Ishikawa (cell line): ENCODE measurements at regions not wholly inside any gene's neighbourhood (a gene's known extent, or its start where the extent isn't known, plus 50 kb on each side); places are given as distances from the start of the nearest gene placed in this dataset.

ENCODE experiments used
- CEBPB ChIP-seq: IDR thresholded peaks from 2 replicates; pipeline ENCODE4 v1.6.1; 2012
- CREB1 ChIP-seq: IDR thresholded peaks from 2 replicates; pipeline ENCODE4 v1.6.1; 2012; ENCODE audit warnings: low read depth
- EGR1 ChIP-seq: IDR thresholded peaks from 2 replicates; pipeline ENCODE4 v1.6.1; 2012
- EP300 ChIP-seq: IDR thresholded peaks from 2 replicates; pipeline ENCODE4 v1.6.1; 2012; ENCODE audit warnings: borderline replicate concordance
- FOXM1 ChIP-seq: IDR thresholded peaks from 2 replicates; pipeline ENCODE4 v1.6.1; 2012; ENCODE audit warnings: low read depth, borderline replicate concordance
- MAX ChIP-seq: IDR thresholded peaks from 2 replicates; pipeline ENCODE4 v1.6.1; 2012
- NFIC ChIP-seq: IDR thresholded peaks from 2 replicates; pipeline ENCODE4 v1.6.1; 2012
- RAD21 ChIP-seq: IDR thresholded peaks from 2 replicates; pipeline ENCODE4 v1.6.1; 2012; ENCODE audit warnings: low read depth
- REST ChIP-seq: IDR thresholded peaks from 2 replicates; pipeline ENCODE4 v1.6.1; 2012; ENCODE audit warnings: low read depth, mild to moderate bottlenecking
- TAF1 ChIP-seq: IDR thresholded peaks from 2 replicates; pipeline ENCODE4 v1.6.1; 2012; ENCODE audit warnings: low read depth, mild to moderate bottlenecking
- TCF12 ChIP-seq: IDR thresholded peaks from 2 replicates; pipeline ENCODE4 v1.6.1; 2012; ENCODE audit warnings: low read depth
- TEAD4 ChIP-seq: IDR thresholded peaks from 2 replicates; pipeline ENCODE4 v1.6.1; 2012
- USF1 ChIP-seq: IDR thresholded peaks from 2 replicates; pipeline ENCODE4 v1.6.1; 2012
- YY1 ChIP-seq: IDR thresholded peaks from 2 replicates; pipeline ENCODE4 v1.6.1; 2012; ENCODE audit warnings: low read depth
- ZBTB7A ChIP-seq: IDR thresholded peaks from 2 replicates; pipeline ENCODE4 v1.6.1; 2012; ENCODE audit warnings: low read depth

- TF ChIP-seq CEBPB = no peak
- no peak for TF ChIP-seq RAD21
- no peak for TF ChIP-seq YY1
- no peak for TF ChIP-seq NFIC
- TF ChIP-seq USF1 = no peak
- no peak for TF ChIP-seq ZBTB7A
- no peak for TF ChIP-seq TEAD4
- TF ChIP-seq EGR1 = no peak
- TF ChIP-seq REST = no peak
- no peak for TF ChIP-seq TCF12
- no peak for TF ChIP-seq CREB1
- TF ChIP-seq EP300 = no peak
- no peak for TF ChIP-seq FOXM1
- TF ChIP-seq TAF1 = no peak
- no peak for TF ChIP-seq MAX
Measured at GRCh38 chr5:148765061-148765460, 61.4 kb upstream of the ADRB2 start.

- TF ChIP-seq EGR1 (no peak), NFIC (no peak), CREB1 (no peak)
Measured at GRCh38 chr5:148768806-148769415, 57.5 kb upstream of the ADRB2 start.

GRCh38 chr5:148769941-148770340 is 56.5 kb upstream of the ADRB2 start:
- TF ChIP-seq NFIC (no peak), TAF1 (no peak), USF1 (no peak), RAD21 (no peak), TCF12 (no peak), EGR1 (no peak), EP300 (no peak), CREB1 (no peak), YY1 (no peak), ZBTB7A (no peak), CEBPB (no peak), FOXM1 (no peak), TEAD4 (no peak)

GRCh38 chr5:148774313-148774712 is 52.1 kb upstream of the ADRB2 start:
- TF ChIP-seq TCF12 (no peak), NFIC (no peak), FOXM1 (no peak), USF1 (no peak), EGR1 (no peak), CREB1 (no peak), TEAD4 (no peak), MAX (no peak), CEBPB (no peak), RAD21 (no peak), EP300 (no peak), TAF1 (no peak), ZBTB7A (no peak), YY1 (no peak), REST (no peak)

- TF ChIP-seq NFIC = no peak
- no peak for TF ChIP-seq TAF1
- no peak for TF ChIP-seq TCF12
- TF ChIP-seq TEAD4 = no peak
- no peak for TF ChIP-seq ZBTB7A
- TF ChIP-seq EGR1 = no peak
- TF ChIP-seq FOXM1 = no peak
- TF ChIP-seq USF1 = no peak
- TF ChIP-seq CREB1 = no peak
Measured at GRCh38 chr5:148776261-148776660, 50.1 kb upstream of the ADRB2 start.
